ENCODE measurements at regions not wholly inside any gene's neighbourhood (a gene's known extent, or its start where the extent isn't known, plus 50 kb on each side); places are given as distances from the start of the nearest gene placed in this dataset.
"Not testable (repeated sequence)": the region's sequence is repeated elsewhere in the genome, so short reads cannot be mapped to it uniquely, and the experiment has no call there.

GRCh38 chr9:95584176-95584575 is 67.4 kb upstream of the PTCH1 start:
- H3K9me3 Mint-ChIP-seq = no peaks in the 10 kb centered on the region
- DNase-seq = no peak
- ChIA-PET POLR2A (no interaction called here), CTCF (no interaction called here)
- no peak overlapping the region for H3K27ac Mint-ChIP-seq
- peaks cover 2% of the 10 kb centered on the region for H3K27me3 Mint-ChIP-seq
- no peaks in the 10 kb centered on the region for H3K4me1 Mint-ChIP-seq
- no peaks in the 10 kb centered on the region for H3K36me3 Mint-ChIP-seq (ENCODE audit: low read depth)
- no peak overlapping the region for H3K4me3 Mint-ChIP-seq

DNA sequence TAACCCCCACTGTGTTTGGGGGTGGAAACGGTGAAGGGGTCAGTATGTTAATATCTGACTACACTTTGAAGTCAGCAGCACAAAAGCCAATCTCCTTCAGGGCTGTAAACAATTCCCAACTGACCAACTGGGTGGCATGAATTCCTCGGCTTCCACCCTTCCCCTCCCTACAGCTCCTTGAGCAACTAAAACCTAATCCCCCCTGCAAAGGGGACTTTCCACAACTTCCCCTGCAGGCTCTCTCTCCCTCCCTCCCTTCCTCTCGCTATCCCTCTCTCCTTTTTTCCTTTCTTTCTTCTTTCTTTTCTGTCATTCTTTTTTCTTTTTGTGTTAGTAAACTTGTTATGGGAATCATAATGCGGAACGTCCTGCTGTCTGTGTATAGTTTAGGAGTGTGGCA is 65.1 kb upstream of the PTCH1 start:
- ChIA-PET POLR2A (no interaction called here), CTCF (no interaction called here)
- no peaks in the 10 kb centered on the region for H3K36me3 Mint-ChIP-seq (ENCODE audit: low read depth)
- no peak overlapping the region for H3K4me3 Mint-ChIP-seq
- H3K27me3 Mint-ChIP-seq = peaks cover 2% of the 10 kb centered on the region
- no peak overlapping the region for H3K27ac Mint-ChIP-seq
- no peaks in the 10 kb centered on the region for H3K9me3 Mint-ChIP-seq
- DNase-seq = no peak
- no peaks in the 10 kb centered on the region for H3K4me1 Mint-ChIP-seq

- H3K4me3 Mint-ChIP-seq = no peak overlapping the region
- peaks cover 2% of the 10 kb centered on the region for H3K27me3 Mint-ChIP-seq
- no peaks in the 10 kb centered on the region for H3K36me3 Mint-ChIP-seq (ENCODE audit: low read depth)
- H3K4me1 Mint-ChIP-seq = no peaks in the 10 kb centered on the region
- H3K27ac Mint-ChIP-seq = no peak overlapping the region
- H3K9me3 Mint-ChIP-seq = no peaks in the 10 kb centered on the region
- DNase-seq = no peak
- CTCF ChIA-PET = no interaction called here
- POLR2A ChIA-PET = no interaction called here
Measured at GRCh38 chr9:95580812-95581761, 64.3 kb upstream of the PTCH1 start.

GRCh38 chr9:95574866-95575553 is 58.2 kb upstream of the PTCH1 start:
- H3K4me1 Mint-ChIP-seq = peaks cover 11% of the 10 kb centered on the region
- CTCF ChIA-PET = no interaction called here

DNA sequence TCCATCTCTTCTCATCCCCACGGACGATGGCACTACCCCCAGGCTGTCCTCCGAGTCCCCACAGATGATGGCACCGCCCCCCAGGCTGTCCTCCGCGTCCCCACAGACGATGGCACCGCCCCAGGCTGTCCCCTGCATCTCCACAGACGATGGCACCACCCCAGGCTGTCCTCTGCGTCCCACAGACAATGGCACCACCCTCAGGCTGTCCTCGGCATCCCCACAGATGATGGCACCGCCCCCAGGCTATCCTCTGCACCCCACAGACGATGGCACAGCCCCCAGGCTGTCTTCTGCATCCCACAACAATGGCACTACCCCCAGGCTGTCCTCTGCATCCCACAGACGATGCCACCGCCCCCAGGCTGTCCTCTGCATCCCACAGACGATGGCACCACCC is 57.4 kb upstream of the PTCH1 start:
- POLR2A ChIA-PET = no interaction called here
- DNase-seq = no peak
- H3K27ac Mint-ChIP-seq = no peak overlapping the region
- H3K27me3 Mint-ChIP-seq = peaks cover 17% of the 10 kb centered on the region
- H3K4me1 Mint-ChIP-seq = peaks cover 14% of the 10 kb centered on the region
- no peaks in the 10 kb centered on the region for H3K36me3 Mint-ChIP-seq (ENCODE audit: low read depth)
- H3K4me3 Mint-ChIP-seq = no peak overlapping the region
- CTCF ChIA-PET = no interaction called here
- H3K9me3 Mint-ChIP-seq = no peaks in the 10 kb centered on the region

More at GRCh38 chr9:95574866-95575553, 58.2 kb upstream of the PTCH1 start:
- Mint-ChIP-seq H3K27me3 (peaks cover 13% of the 10 kb centered on the region), H3K4me3 (no peak overlapping the region), H3K36me3 (ENCODE audit: low read depth) (no peaks in the 10 kb centered on the region), H3K9me3 (no peaks in the 10 kb centered on the region), H3K27ac (no peak overlapping the region)
- no peak for DNase-seq
- POLR2A ChIA-PET = no interaction called here

DNA sequence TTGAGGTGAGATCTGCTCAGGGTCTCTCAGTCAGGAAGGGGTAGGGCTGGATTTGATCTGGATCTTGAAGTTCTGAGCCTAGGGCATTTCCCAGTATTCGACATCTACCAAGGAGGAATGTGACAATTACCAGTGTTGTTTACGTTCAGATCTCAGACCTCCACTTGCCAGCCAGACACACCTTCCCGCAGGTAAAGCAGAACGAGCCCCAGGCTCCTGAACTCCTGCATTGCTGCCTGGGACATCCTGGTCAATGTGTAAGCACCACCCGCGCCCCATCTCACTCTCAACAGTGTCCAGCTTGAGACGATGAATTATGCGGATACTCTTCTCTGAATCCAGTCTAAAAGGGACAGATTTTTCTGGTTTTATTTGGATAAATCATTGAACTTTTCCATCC is 56.7 kb upstream of the PTCH1 start:
- Mint-ChIP-seq H3K4me1 (peaks cover 14% of the 10 kb centered on the region), H3K36me3 (ENCODE audit: low read depth) (no peaks in the 10 kb centered on the region), H3K27ac (no peak overlapping the region), H3K9me3 (no peaks in the 10 kb centered on the region), H3K4me3 (no peak overlapping the region), H3K27me3 (peaks cover 23% of the 10 kb centered on the region)
- ChIA-PET CTCF (no interaction called here), POLR2A (no interaction called here)
- DNase-seq = no peak

- H3K4me3 Mint-ChIP-seq = no peak overlapping the region
- POLR2A ChIA-PET = no interaction called here
- peaks cover 23% of the 10 kb centered on the region for H3K27me3 Mint-ChIP-seq
- no peaks in the 10 kb centered on the region for H3K9me3 Mint-ChIP-seq
- H3K27ac Mint-ChIP-seq = no peak overlapping the region
- no peaks in the 10 kb centered on the region for H3K36me3 Mint-ChIP-seq (ENCODE audit: low read depth)
- H3K4me1 Mint-ChIP-seq = peaks cover 14% of the 10 kb centered on the region
- CTCF ChIA-PET = no interaction called here
- DNase-seq = no peak
Measured at GRCh38 chr9:95572381-95573151, 55.8 kb upstream of the PTCH1 start.

DNA sequence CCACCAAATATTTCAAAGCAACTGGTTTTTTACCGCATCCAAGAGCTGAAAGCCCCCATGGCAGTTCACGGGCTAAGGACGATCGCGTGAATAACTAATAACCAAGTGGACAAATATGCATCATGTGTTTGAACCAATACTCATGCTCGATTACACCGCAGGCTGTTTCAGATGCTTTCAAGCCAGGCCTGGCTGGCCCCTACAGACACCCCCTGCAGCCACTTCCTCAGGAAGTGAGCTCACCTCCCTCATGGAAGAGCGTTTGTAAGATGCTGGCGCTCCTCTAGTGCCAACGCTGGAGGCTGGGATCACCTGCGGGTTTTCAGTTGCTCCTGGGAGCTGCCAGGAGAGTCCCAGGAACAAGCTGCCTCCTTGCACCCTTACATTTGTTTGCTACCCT is 53.9 kb upstream of the PTCH1 start:
- Mint-ChIP-seq H3K9me3 (no peaks in the 10 kb centered on the region), H3K27me3 (peaks cover 23% of the 10 kb centered on the region)

GRCh38 chr9:95570150-95570549 is 53.4 kb upstream of the PTCH1 start:
- H3K4me3 Mint-ChIP-seq = no peak overlapping the region
- ChIA-PET POLR2A (no interaction called here), CTCF (no interaction called here)
- H3K27ac Mint-ChIP-seq = no peak overlapping the region
- H3K27me3 Mint-ChIP-seq = peaks cover 25% of the 10 kb centered on the region
- H3K4me1 Mint-ChIP-seq = peaks cover 14% of the 10 kb centered on the region
- no peaks in the 10 kb centered on the region for H3K9me3 Mint-ChIP-seq
- DNase-seq = no peak
- H3K36me3 Mint-ChIP-seq (ENCODE audit: low read depth) = no peaks in the 10 kb centered on the region

More for the DNA sequence above, 53.9 kb upstream of the PTCH1 start:
- CTCF ChIA-PET = no interaction called here
- Mint-ChIP-seq H3K27ac (no peak overlapping the region), H3K4me3 (no peak overlapping the region), H3K36me3 (ENCODE audit: low read depth) (no peaks in the 10 kb centered on the region), H3K4me1 (peaks cover 14% of the 10 kb centered on the region)
- POLR2A ChIA-PET = no interaction called here
- DNase-seq = no peak

DNA sequence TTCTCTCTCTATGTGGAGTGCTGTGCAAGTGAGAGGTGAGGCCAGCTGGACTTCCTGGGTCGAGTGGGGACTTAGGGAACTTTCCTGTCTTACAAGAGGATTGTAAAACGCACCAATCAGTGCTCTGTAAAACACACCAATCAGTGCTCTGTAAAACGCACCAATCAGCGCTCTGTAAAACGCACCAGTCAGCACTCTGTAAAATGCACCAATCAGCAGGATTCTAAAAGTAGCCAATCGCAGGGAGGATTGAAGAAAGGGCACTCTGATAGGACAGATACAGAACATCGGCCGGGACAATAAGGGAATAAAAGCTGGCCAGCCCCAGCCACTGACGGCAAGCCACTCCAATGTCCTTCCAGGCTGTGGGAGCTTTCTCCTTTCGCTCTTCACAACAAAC is 52.0 kb upstream of the PTCH1 start:
- DNase-seq; CTCF ChIA-PET; H3K4me3 Mint-ChIP-seq; H3K27ac Mint-ChIP-seq; H3K9me3 Mint-ChIP-seq; POLR2A ChIA-PET; H3K36me3 Mint-ChIP-seq (ENCODE audit: low read depth): not testable (repeated sequence)
- Mint-ChIP-seq H3K4me1 (peaks cover 14% of the 10 kb centered on the region), H3K27me3 (peaks cover 25% of the 10 kb centered on the region)

Data from activated CD4-positive, alpha-beta T cell treated with anti-CD3 and anti-CD28 coated beads, Interleukin-2, amount 10 ng/mL, durations not matched to agents 7 days and 5 days (primary cell).